ENCODE measurements at regions not wholly inside any gene's neighbourhood (a gene's known extent, or its start where the extent isn't known, plus 50 kb on each side); places are given as distances from the start of the nearest gene placed in this dataset.

DNA sequence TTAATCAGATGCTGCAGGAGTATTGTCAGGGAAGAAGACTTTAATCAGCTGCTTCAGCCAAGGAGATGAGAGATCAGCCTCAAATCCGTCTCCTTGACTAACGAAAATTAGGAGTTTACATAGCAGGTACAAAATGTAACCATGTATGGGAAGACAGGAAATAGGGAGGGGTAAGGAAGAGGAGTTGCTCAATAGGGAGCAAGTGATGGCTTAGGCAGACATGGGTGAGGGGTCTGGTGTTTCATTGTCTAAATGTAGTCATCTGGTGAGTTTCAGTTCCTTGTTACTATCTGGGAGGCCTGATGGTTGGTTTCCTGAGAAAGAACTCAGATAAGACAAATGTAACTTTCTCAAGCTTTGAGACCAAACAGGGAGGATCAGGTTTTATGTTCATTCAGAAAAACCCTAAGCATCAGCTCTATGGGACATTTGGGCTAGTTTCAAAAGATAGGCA lies 217.3 kb upstream of the SULF2 start:
- intact Hi-C loops (cut with DNase I, micrococcal nuclease): no loop called here
- no peaks in the 10 kb centered on the region for H3K36me3 ChIP-seq (ENCODE audit: low read depth)
- ATAC-seq: no peak
- H3K4me1 ChIP-seq (ENCODE audit: low read depth): no peaks in the 10 kb centered on the region
- TF ChIP-seq, protein P1, sequence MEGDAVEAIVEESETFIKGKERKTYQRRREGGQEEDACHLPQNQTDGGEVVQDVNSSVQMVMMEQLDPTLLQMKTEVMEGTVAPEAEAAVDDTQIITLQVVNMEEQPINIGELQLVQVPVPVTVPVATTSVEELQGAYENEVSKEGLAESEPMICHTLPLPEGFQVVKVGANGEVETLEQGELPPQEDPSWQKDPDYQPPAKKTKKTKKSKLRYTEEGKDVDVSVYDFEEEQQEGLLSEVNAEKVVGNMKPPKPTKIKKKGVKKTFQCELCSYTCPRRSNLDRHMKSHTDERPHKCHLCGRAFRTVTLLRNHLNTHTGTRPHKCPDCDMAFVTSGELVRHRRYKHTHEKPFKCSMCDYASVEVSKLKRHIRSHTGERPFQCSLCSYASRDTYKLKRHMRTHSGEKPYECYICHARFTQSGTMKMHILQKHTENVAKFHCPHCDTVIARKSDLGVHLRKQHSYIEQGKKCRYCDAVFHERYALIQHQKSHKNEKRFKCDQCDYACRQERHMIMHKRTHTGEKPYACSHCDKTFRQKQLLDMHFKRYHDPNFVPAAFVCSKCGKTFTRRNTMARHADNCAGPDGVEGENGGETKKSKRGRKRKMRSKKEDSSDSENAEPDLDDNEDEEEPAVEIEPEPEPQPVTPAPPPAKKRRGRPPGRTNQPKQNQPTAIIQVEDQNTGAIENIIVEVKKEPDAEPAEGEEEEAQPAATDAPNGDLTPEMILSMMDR (IDR thresholded peaks at IDR 0.05): no peak
- H3K4me3 ChIP-seq: no peak overlapping the region
- no peak for DNase-seq
- H3K9me3 ChIP-seq: no peaks in the 10 kb centered on the region

DNA sequence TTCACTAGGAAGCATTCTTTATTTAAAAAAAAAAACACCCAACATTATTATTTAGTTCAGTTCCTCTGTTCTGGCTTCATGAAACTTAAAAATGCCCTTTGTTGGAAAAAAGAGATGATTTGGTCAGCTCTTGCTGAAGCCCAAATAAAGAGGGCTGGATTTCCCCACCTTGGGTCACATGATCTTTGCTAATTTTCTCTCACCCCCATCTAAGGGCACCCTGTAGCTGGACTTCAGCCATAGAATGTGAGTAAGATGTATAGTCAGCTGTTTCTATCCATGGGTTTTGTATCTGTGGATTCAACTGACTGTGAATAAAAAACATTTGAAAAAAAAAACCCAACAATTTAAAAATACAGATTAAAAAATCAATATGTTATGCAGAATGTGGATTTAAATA lies 213.9 kb upstream of the SULF2 start:
- TF ChIP-seq, protein P1 (IDR thresholded peaks at IDR 0.05): no peak

DNA sequence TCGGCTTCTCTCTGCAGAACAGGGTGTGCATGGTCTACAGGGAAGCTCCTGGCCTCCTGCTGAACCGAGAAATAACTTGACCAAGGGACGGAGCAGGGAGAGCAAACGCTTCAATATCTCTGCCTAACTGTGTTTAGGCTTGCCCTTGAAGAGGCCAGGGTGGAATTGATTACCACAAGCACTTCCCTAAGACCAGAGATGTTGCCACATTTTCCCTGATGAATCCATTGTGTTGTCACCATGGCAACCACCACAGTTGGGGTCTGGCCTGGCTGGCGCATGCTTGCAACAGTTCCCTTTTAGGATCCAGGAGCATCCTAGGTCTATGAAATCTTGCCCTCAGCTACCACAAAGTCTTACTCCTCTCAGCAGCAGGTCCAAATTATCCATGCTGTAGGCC lies 213.5 kb upstream of the SULF2 start:
- no peak for ATAC-seq
- Histone ChIP-seq H3K36me3 (ENCODE audit: low read depth) (no peaks in the 10 kb centered on the region), H3K4me3 (no peak overlapping the region), H3K4me1 (ENCODE audit: low read depth) (no peaks in the 10 kb centered on the region), H3K9me3 (peaks cover 2% of the 10 kb centered on the region)
- TF ChIP-seq, protein P1 (IDR thresholded peaks at IDR 0.05): no peak
- DNase-seq: no peak
- intact Hi-C loops (cut with DNase I, micrococcal nuclease): no loop called here

More for the DNA sequence above, 213.9 kb upstream of the SULF2 start:
- Histone ChIP-seq H3K4me3 (no peak overlapping the region), H3K4me1 (ENCODE audit: low read depth) (no peaks in the 10 kb centered on the region), H3K9me3 (no peaks in the 10 kb centered on the region), H3K36me3 (ENCODE audit: low read depth) (no peaks in the 10 kb centered on the region)
- DNase-seq (no peak), ATAC-seq (no peak)
- intact Hi-C loops (cut with DNase I, micrococcal nuclease): no loop called here

DNA sequence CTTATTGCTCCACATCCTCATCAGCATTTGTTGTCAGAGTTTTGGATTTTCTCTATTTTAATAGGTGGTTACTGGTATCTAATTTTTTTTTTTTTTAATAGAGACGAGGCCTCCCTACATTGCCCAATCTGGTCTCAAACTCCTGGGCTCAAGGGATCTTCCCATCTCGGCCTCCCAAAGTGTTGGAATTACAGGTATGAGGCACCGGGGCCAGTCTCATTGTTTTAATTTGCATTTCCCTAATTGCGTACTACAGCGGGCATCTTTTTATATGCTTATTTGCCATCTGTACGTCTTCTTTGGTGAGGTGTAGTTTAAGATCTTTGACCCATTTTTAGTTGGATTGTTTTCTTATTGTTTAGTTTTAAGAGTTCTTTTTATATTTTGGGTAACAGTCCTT lies 210.4 kb upstream of the SULF2 start:
- Histone ChIP-seq H3K36me3 (ENCODE audit: low read depth) (no peaks in the 10 kb centered on the region), H3K9me3 (peaks cover 12% of the 10 kb centered on the region), H3K4me1 (ENCODE audit: low read depth) (no peaks in the 10 kb centered on the region), H3K4me3 (no peak overlapping the region)
- DNase-seq: no peak
- intact Hi-C loops (cut with DNase I, micrococcal nuclease): no loop called here
- TF ChIP-seq, protein P1 (IDR thresholded peaks at IDR 0.05): no peak
- no peak for ATAC-seq

DNA sequence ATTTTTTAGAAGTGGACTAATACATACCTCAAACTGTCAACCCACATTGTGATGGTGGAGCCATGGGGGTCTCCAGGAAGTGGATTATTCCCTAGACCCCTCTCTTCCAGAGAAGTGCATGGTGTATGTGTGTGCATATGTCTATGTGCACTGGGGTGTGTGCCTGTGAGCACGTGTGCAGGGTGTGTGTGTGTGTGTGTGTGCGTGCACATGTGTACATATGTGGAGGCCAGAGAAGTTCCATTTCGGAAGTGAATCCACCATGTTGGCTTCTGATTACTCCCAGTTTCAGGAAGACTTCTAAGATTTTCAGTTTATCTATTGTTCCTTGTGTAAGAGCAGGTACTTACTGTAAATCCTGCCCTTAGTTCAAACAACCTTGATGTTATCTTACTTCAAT lies 208.5 kb upstream of the SULF2 start:
- intact Hi-C loops (cut with DNase I, micrococcal nuclease): no loop called here
- ATAC-seq: no peak
- H3K4me1 ChIP-seq (ENCODE audit: low read depth): peaks cover 11% of the 10 kb centered on the region

More for the DNA sequence above, 208.5 kb upstream of the SULF2 start:
- peaks cover 12% of the 10 kb centered on the region for H3K9me3 ChIP-seq
- H3K4me3 ChIP-seq: no peak overlapping the region
- no peaks in the 10 kb centered on the region for H3K36me3 ChIP-seq (ENCODE audit: low read depth)
- TF ChIP-seq, protein P1 (IDR thresholded peaks at IDR 0.05): no peak
- DNase-seq: no peak
